ENCODE measurements at regions not wholly inside any gene's neighbourhood (a gene's known extent, or its start where the extent isn't known, plus 50 kb on each side); places are given as distances from the start of the nearest gene placed in this dataset.

GRCh38 chr10:76743169-76743568 is 894.4 kb downstream of the KCNMA1 start:
- no peaks in the 10 kb centered on the region for H3K27me3 ChIP-seq (ENCODE audit: control insufficient read depth, insufficient read depth, low read length)
- H3K27ac ChIP-seq (ENCODE audit: insufficient read depth, low read length), result no peak overlapping the region
- H3K4me1 ChIP-seq (ENCODE audit: control insufficient read depth, extremely low read depth, insufficient read depth, low read length), result no peaks in the 10 kb centered on the region
- no peaks in the 10 kb centered on the region for H3K79me2 ChIP-seq (ENCODE audit: control insufficient read depth, insufficient read depth, low read length)
- no peaks in the 10 kb centered on the region for H4K20me1 ChIP-seq (ENCODE audit: control insufficient read depth, extremely low read depth, insufficient read depth, low read length)
- no peak overlapping the region for H2AFZ ChIP-seq (ENCODE audit: low read length)
- no peak for DNase-seq (ENCODE audit: low read depth in 2 of 2)
- H3K4me2 ChIP-seq (ENCODE audit: extremely low read depth, insufficient read depth, low read length), result no peak overlapping the region
- H3K9me3 ChIP-seq (ENCODE audit: control insufficient read depth, insufficient read depth, low read depth, low read length), result no peaks in the 10 kb centered on the region
- no peaks in the 10 kb centered on the region for H3K36me3 ChIP-seq (ENCODE audit: control insufficient read depth, insufficient read depth, low read length)
- TF ChIP-seq EZH2 (IDR thresholded peaks at IDR 0.05; ENCODE audit: low read length, missing control alignments) (no peak), CTCF (conservative IDR thresholded peaks at IDR 0.05 in 1 of 2, IDR thresholded peaks at IDR 0.05 in 1 of 2; ENCODE audit: low read depth in 1 of 2, low read length in 2 of 2) (no peak)
- H3K4me3 ChIP-seq (replicated peaks in 1 of 4; ENCODE audit: control extremely low read depth in 1 of 4, insufficient read depth in 1 of 4, low read depth in 3 of 4, low read length in 4 of 4), result no peak overlapping the region
- H3K9ac ChIP-seq (ENCODE audit: insufficient read depth, low read length), result no peak overlapping the region

GRCh38 chr10:76740514-76740913 is 897.1 kb downstream of the KCNMA1 start:
- H4K20me1 ChIP-seq (ENCODE audit: control insufficient read depth, extremely low read depth, insufficient read depth, low read length), result no peaks in the 10 kb centered on the region
- no peaks in the 10 kb centered on the region for H3K79me2 ChIP-seq (ENCODE audit: control insufficient read depth, insufficient read depth, low read length)
- H3K36me3 ChIP-seq (ENCODE audit: control insufficient read depth, insufficient read depth, low read length), result no peaks in the 10 kb centered on the region
- DNase-seq (ENCODE audit: low read depth in 2 of 2), result no peak
- no peaks in the 10 kb centered on the region for H3K9me3 ChIP-seq (ENCODE audit: control insufficient read depth, insufficient read depth, low read depth, low read length)
- H3K4me2 ChIP-seq (ENCODE audit: extremely low read depth, insufficient read depth, low read length), result no peak overlapping the region
- no peak overlapping the region for H3K9ac ChIP-seq (ENCODE audit: insufficient read depth, low read length)
- no peak overlapping the region for H2AFZ ChIP-seq (ENCODE audit: low read length)
- TF ChIP-seq EZH2 (IDR thresholded peaks at IDR 0.05; ENCODE audit: low read length, missing control alignments) (no peak), CTCF (conservative IDR thresholded peaks at IDR 0.05 in 1 of 2, IDR thresholded peaks at IDR 0.05 in 1 of 2; ENCODE audit: low read depth in 1 of 2, low read length in 2 of 2) (no peak)
- no peaks in the 10 kb centered on the region for H3K27me3 ChIP-seq (ENCODE audit: control insufficient read depth, insufficient read depth, low read length)
- no peaks in the 10 kb centered on the region for H3K4me1 ChIP-seq (ENCODE audit: control insufficient read depth, extremely low read depth, insufficient read depth, low read length)
- H3K4me3 ChIP-seq (replicated peaks in 1 of 4; ENCODE audit: control extremely low read depth in 1 of 4, insufficient read depth in 1 of 4, low read depth in 3 of 4, low read length in 4 of 4), result no peak overlapping the region
- no peak overlapping the region for H3K27ac ChIP-seq (ENCODE audit: insufficient read depth, low read length)

- Histone ChIP-seq H3K36me3 (ENCODE audit: control insufficient read depth, insufficient read depth, low read length) (no peaks in the 10 kb centered on the region), H2AFZ (ENCODE audit: low read length) (no peak overlapping the region), H3K9me3 (ENCODE audit: control insufficient read depth, insufficient read depth, low read depth, low read length) (no peaks in the 10 kb centered on the region), H3K4me2 (ENCODE audit: extremely low read depth, insufficient read depth, low read length) (no peak overlapping the region), H4K20me1 (ENCODE audit: control insufficient read depth, extremely low read depth, insufficient read depth, low read length) (no peaks in the 10 kb centered on the region), H3K27ac (ENCODE audit: insufficient read depth, low read length) (no peak overlapping the region), H3K79me2 (ENCODE audit: control insufficient read depth, insufficient read depth, low read length) (no peaks in the 10 kb centered on the region), H3K9ac (ENCODE audit: insufficient read depth, low read length) (no peak overlapping the region), H3K4me3 (replicated peaks in 1 of 4; ENCODE audit: control extremely low read depth in 1 of 4, insufficient read depth in 1 of 4, low read depth in 3 of 4, low read length in 4 of 4) (no peak overlapping the region), H3K4me1 (ENCODE audit: control insufficient read depth, extremely low read depth, insufficient read depth, low read length) (no peaks in the 10 kb centered on the region), H3K27me3 (ENCODE audit: control insufficient read depth, insufficient read depth, low read length) (no peaks in the 10 kb centered on the region)
- no peak for DNase-seq (ENCODE audit: low read depth in 2 of 2)
- TF ChIP-seq CTCF (conservative IDR thresholded peaks at IDR 0.05 in 1 of 2, IDR thresholded peaks at IDR 0.05 in 1 of 2; ENCODE audit: low read depth in 1 of 2, low read length in 2 of 2) (no peak), EZH2 (IDR thresholded peaks at IDR 0.05; ENCODE audit: low read length, missing control alignments) (no peak)
Observed at GRCh38 chr10:76738991-76739390, 898.6 kb downstream of the KCNMA1 start.
